Neural crest cell (in vitro differentiated cells): ENCODE measurements at regions not wholly inside any gene's neighbourhood (a gene's known extent, or its start where the extent isn't known, plus 50 kb on each side); places are given as distances from the start of the nearest gene placed in this dataset.

Experiments used
- DNase-seq: peaks from one replicate; pipeline ENCODE4 v3.0.0; 2021; ENCODE audit warnings: low read depth, mixed read lengths, low spot score
- H3K27ac Mint-ChIP-seq: one replicate; pipeline ENCODE4 v1.8.0; 2021; ENCODE audit warnings: mild to moderate bottlenecking, mixed read lengths; ENCODE audit not compliant: unreplicated experiment
- H3K27me3 Mint-ChIP-seq: 2 replicates; pipeline ENCODE4 v1.8.0; 2021; ENCODE audit warnings: low read depth, mild to moderate bottlenecking, mixed read lengths
- H3K36me3 Mint-ChIP-seq: 2 replicates; pipeline ENCODE4 v1.8.0; 2021; ENCODE audit warnings: low read depth, mild to moderate bottlenecking, mixed read lengths
- H3K4me1 Mint-ChIP-seq: 2 replicates; pipeline ENCODE4 v1.8.0; 2021; ENCODE audit warnings: mixed read lengths
- H3K4me3 Mint-ChIP-seq: one replicate; pipeline ENCODE4 v1.8.0; 2021; ENCODE audit warnings: mild to moderate bottlenecking, mixed read lengths
- H3K9me3 Mint-ChIP-seq: 2 replicates; pipeline ENCODE4 v1.8.0; 2021; ENCODE audit warnings: mixed read lengths
- CTCF ChIP-seq: fragments of 200-600 bp; sonication (generic); conservative IDR thresholded peaks from 2 replicates; pipeline ENCODE4 v1.5.0; 2021; ENCODE audit warnings: antibody characterized with exemption, mild to moderate bottlenecking

- no peak for TF ChIP-seq CTCF
- H3K4me3 Mint-ChIP-seq, result no peak overlapping the region
- peaks cover 7% of the 10 kb centered on the region for H3K9me3 Mint-ChIP-seq
- no peaks in the 10 kb centered on the region for H3K36me3 Mint-ChIP-seq
- no peaks in the 10 kb centered on the region for H3K4me1 Mint-ChIP-seq
- H3K27me3 Mint-ChIP-seq, result no peaks in the 10 kb centered on the region
- no peak overlapping the region for H3K27ac Mint-ChIP-seq
- DNase-seq, result no peak
These were observed 434.9 kb upstream of the SMARCA2 start for GRCh38 chr9:1580215-1580614.

GRCh38 chr9:1581926-1582325, 433.2 kb upstream of the SMARCA2 start:
- TF ChIP-seq CTCF, result no peak
- Mint-ChIP-seq H3K36me3 (peaks cover 4% of the 10 kb centered on the region), H3K9me3 (peaks cover 10% of the 10 kb centered on the region), H3K27me3 (peaks cover 5% of the 10 kb centered on the region), H3K27ac (no peak overlapping the region), H3K4me3 (no peak overlapping the region), H3K4me1 (no peaks in the 10 kb centered on the region)
- DNase-seq, result no peak

GRCh38 chr9:1591310-1591709, 423.8 kb upstream of the SMARCA2 start:
- no peak for DNase-seq
- no peak for TF ChIP-seq CTCF
- H3K27ac Mint-ChIP-seq, result no peak overlapping the region

GRCh38 chr9:1598270-1598669, 416.9 kb upstream of the SMARCA2 start:
- DNase-seq, result no peak
- H3K9me3 Mint-ChIP-seq, result peaks cover 4% of the 10 kb centered on the region
- H3K27ac Mint-ChIP-seq, result no peak overlapping the region
- no peaks in the 10 kb centered on the region for H3K36me3 Mint-ChIP-seq
- H3K4me1 Mint-ChIP-seq, result no peaks in the 10 kb centered on the region
- peaks cover 5% of the 10 kb centered on the region for H3K27me3 Mint-ChIP-seq
- H3K4me3 Mint-ChIP-seq, result no peak overlapping the region
- no peak for TF ChIP-seq CTCF

More at GRCh38 chr9:1591310-1591709, 423.8 kb upstream of the SMARCA2 start:
- Mint-ChIP-seq H3K4me3 (no peak overlapping the region), H3K27me3 (peaks cover 11% of the 10 kb centered on the region), H3K9me3 (peaks cover 19% of the 10 kb centered on the region), H3K36me3 (peaks cover 4% of the 10 kb centered on the region), H3K4me1 (no peaks in the 10 kb centered on the region)

GRCh38 chr9:1599961-1600360, 415.2 kb upstream of the SMARCA2 start:
- Mint-ChIP-seq H3K4me3 (no peak overlapping the region), H3K4me1 (no peaks in the 10 kb centered on the region), H3K36me3 (no peaks in the 10 kb centered on the region), H3K27me3 (peaks cover 8% of the 10 kb centered on the region), H3K9me3 (peaks cover 6% of the 10 kb centered on the region), H3K27ac (no peak overlapping the region)
- no peak for TF ChIP-seq CTCF
- DNase-seq, result no peak

GRCh38 chr9:1604942-1605560, 410.1 kb upstream of the SMARCA2 start:
- peak; percentile 73 for TF ChIP-seq CTCF

More at GRCh38 chr9:1604942-1605560, 410.1 kb upstream of the SMARCA2 start:
- H3K27ac Mint-ChIP-seq, result no peak overlapping the region
- peaks cover 3% of the 10 kb centered on the region for H3K27me3 Mint-ChIP-seq
- H3K4me3 Mint-ChIP-seq, result no peak overlapping the region
- peaks cover 4% of the 10 kb centered on the region for H3K9me3 Mint-ChIP-seq
- DNase-seq, result no peak
- H3K36me3 Mint-ChIP-seq, result no peaks in the 10 kb centered on the region
- no peaks in the 10 kb centered on the region for H3K4me1 Mint-ChIP-seq
